Activated naive CD4-positive, alpha-beta T cell treated with anti-CD3 and anti-CD28 coated beads for 36 hours (primary cell): ENCODE measurements at regions not wholly inside any gene's neighbourhood (a gene's known extent, or its start where the extent isn't known, plus 50 kb on each side); places are given as distances from the start of the nearest gene placed in this dataset.

ENCODE experiments used
- CTCF ChIA-PET: fragments of 350-600 bp; sonication (Branson Sonifier 250); formaldehyde crosslinking; loops from one replicate; lab custom pipeline; 2021; ENCODE audit warnings: antibody characterized with exemption; lab: Charles Lee
- DNase-seq: peaks from one replicate; pipeline ENCODE4 v3.0.0-alpha.2; 2020
- H3K27ac Mint-ChIP-seq: one replicate; pipeline ENCODE4 v1.8.0; 2021; ENCODE audit warnings: mild to moderate bottlenecking, mixed read lengths
- H3K27me3 Mint-ChIP-seq: one replicate; pipeline ENCODE4 v1.8.0; 2021; ENCODE audit warnings: low read depth, mixed read lengths
- H3K36me3 Mint-ChIP-seq: one replicate; pipeline ENCODE4 v1.8.0; 2021; ENCODE audit warnings: low read depth, mixed read lengths
- H3K4me1 Mint-ChIP-seq: one replicate; pipeline ENCODE4 v1.8.0; 2021; ENCODE audit warnings: low read depth, mixed read lengths
- H3K4me3 Mint-ChIP-seq: one replicate; pipeline ENCODE4 v1.8.0; 2021; ENCODE audit warnings: mild to moderate bottlenecking, moderate library complexity, mixed read lengths
- H3K9me3 Mint-ChIP-seq: one replicate; pipeline ENCODE4 v1.8.0; 2021; ENCODE audit warnings: mixed read lengths
- intact Hi-C: fragments of 100-400 bp; cut with micrococcal nuclease; formaldehyde crosslinking; loops from one replicate; pipeline ENCODE4 v1.15.1; 2023

- Mint-ChIP-seq H3K9me3 (peaks cover 2% of the 10 kb centered on the region), H3K36me3 (no peaks in the 10 kb centered on the region), H3K27ac (no peak overlapping the region), H3K4me1 (no peaks in the 10 kb centered on the region), H3K4me3 (no peak overlapping the region), H3K27me3 (peaks cover 3% of the 10 kb centered on the region)
- DNase-seq = no peak
- CTCF ChIA-PET = no interaction called here
- intact Hi-C loops = no loop called here
Measured at GRCh38 chr9:113787871-113788270, 88.2 kb upstream of the ZNF618 start.

GRCh38 chr9:113788616-113789330 lies 87.3 kb upstream of the ZNF618 start:
- Mint-ChIP-seq H3K4me3 (no peak overlapping the region), H3K9me3 (peaks cover 2% of the 10 kb centered on the region), H3K36me3 (no peaks in the 10 kb centered on the region), H3K4me1 (no peaks in the 10 kb centered on the region), H3K27ac (no peak overlapping the region), H3K27me3 (peaks cover 3% of the 10 kb centered on the region)
- intact Hi-C loops = no loop called here
- DNase-seq = no peak
- CTCF ChIA-PET = no interaction called here

- intact Hi-C loops = no loop called here
- Mint-ChIP-seq H3K27me3 (peaks cover 3% of the 10 kb centered on the region), H3K4me1 (no peaks in the 10 kb centered on the region), H3K9me3 (peaks cover 2% of the 10 kb centered on the region), H3K4me3 (no peak overlapping the region), H3K27ac (no peak overlapping the region), H3K36me3 (no peaks in the 10 kb centered on the region)
- CTCF ChIA-PET = no interaction called here
- DNase-seq = no peak
Measured at GRCh38 chr9:113790093-113790492, 86.0 kb upstream of the ZNF618 start.

- H3K9me3 Mint-ChIP-seq = peaks cover 2% of the 10 kb centered on the region
- intact Hi-C loops = no loop called here
- CTCF ChIA-PET = no interaction called here
Measured at GRCh38 chr9:113793558-113793957, 82.6 kb upstream of the ZNF618 start.

GRCh38 chr9:113794721-113795120 lies 81.4 kb upstream of the ZNF618 start:
- intact Hi-C loops = no loop called here
- peaks cover 2% of the 10 kb centered on the region for H3K9me3 Mint-ChIP-seq

More at GRCh38 chr9:113793558-113793957, 82.6 kb upstream of the ZNF618 start:
- Mint-ChIP-seq H3K4me3 (no peak overlapping the region), H3K4me1 (no peaks in the 10 kb centered on the region), H3K27me3 (peaks cover 6% of the 10 kb centered on the region), H3K36me3 (no peaks in the 10 kb centered on the region), H3K27ac (no peak overlapping the region)
- DNase-seq = no peak

GRCh38 chr9:113795811-113796392 lies 80.2 kb upstream of the ZNF618 start:
- Mint-ChIP-seq H3K9me3 (peaks cover 2% of the 10 kb centered on the region), H3K36me3 (no peaks in the 10 kb centered on the region), H3K27ac (no peak overlapping the region), H3K27me3 (peaks cover 3% of the 10 kb centered on the region), H3K4me1 (no peaks in the 10 kb centered on the region), H3K4me3 (no peak overlapping the region)
- DNase-seq = no peak
- intact Hi-C loops = no loop called here
- CTCF ChIA-PET = no interaction called here

More at GRCh38 chr9:113794721-113795120, 81.4 kb upstream of the ZNF618 start:
- no peak overlapping the region for H3K4me3 Mint-ChIP-seq
- H3K27me3 Mint-ChIP-seq = peaks cover 6% of the 10 kb centered on the region
- H3K36me3 Mint-ChIP-seq = no peaks in the 10 kb centered on the region
- CTCF ChIA-PET = no interaction called here
- H3K4me1 Mint-ChIP-seq = no peaks in the 10 kb centered on the region
- no peak overlapping the region for H3K27ac Mint-ChIP-seq
- DNase-seq = no peak

- H3K27ac Mint-ChIP-seq = no peak overlapping the region
- intact Hi-C loops = no loop called here
- H3K36me3 Mint-ChIP-seq = no peaks in the 10 kb centered on the region
- peaks cover 3% of the 10 kb centered on the region for H3K27me3 Mint-ChIP-seq
- no peaks in the 10 kb centered on the region for H3K4me1 Mint-ChIP-seq
- CTCF ChIA-PET = no interaction called here
- H3K9me3 Mint-ChIP-seq = no peaks in the 10 kb centered on the region
- no peak overlapping the region for H3K4me3 Mint-ChIP-seq
- DNase-seq = no peak
Measured at GRCh38 chr9:113796646-113797426, 79.3 kb upstream of the ZNF618 start.

- Mint-ChIP-seq H3K4me3 (no peak overlapping the region), H3K9me3 (no peaks in the 10 kb centered on the region), H3K27ac (no peak overlapping the region), H3K36me3 (no peaks in the 10 kb centered on the region), H3K27me3 (peaks cover 3% of the 10 kb centered on the region), H3K4me1 (no peaks in the 10 kb centered on the region)
- CTCF ChIA-PET = interaction anchor here (2.1 kb wide), 1 partner anchor 11 kb away, joined by 4 read pairs; no protein-coding TSS in a partner anchor
- no peak for DNase-seq
- intact Hi-C loops = no loop called here
Measured at GRCh38 chr9:113798062-113799030, 77.8 kb upstream of the ZNF618 start.

- intact Hi-C loops = loop anchor here (10.0 kb wide), 1 partner anchor 235 kb away; no protein-coding TSS in a partner anchor
- Mint-ChIP-seq H3K4me1 (no peaks in the 10 kb centered on the region), H3K27ac (no peak overlapping the region), H3K9me3 (no peaks in the 10 kb centered on the region), H3K4me3 (no peak overlapping the region), H3K36me3 (no peaks in the 10 kb centered on the region), H3K27me3 (peaks cover 3% of the 10 kb centered on the region)
- DNase-seq = no peak
- CTCF ChIA-PET = interaction anchor here (0.9 to 2.1 kb wide), 2 partner anchors 9 to 283 kb away, joined by 4 read pairs; no protein-coding TSS in a partner anchor
Measured at GRCh38 chr9:113800276-113800675, 75.8 kb upstream of the ZNF618 start.

- DNase-seq = no peak
- H3K27me3 Mint-ChIP-seq = peaks cover 3% of the 10 kb centered on the region
- CTCF ChIA-PET = no interaction called here
Measured at GRCh38 chr9:113803811-113804589, 72.1 kb upstream of the ZNF618 start.

GRCh38 chr9:113805486-113806132 lies 70.5 kb upstream of the ZNF618 start:
- H3K9me3 Mint-ChIP-seq = no peaks in the 10 kb centered on the region

More at GRCh38 chr9:113803811-113804589, 72.1 kb upstream of the ZNF618 start:
- Mint-ChIP-seq H3K4me1 (no peaks in the 10 kb centered on the region), H3K9me3 (no peaks in the 10 kb centered on the region), H3K36me3 (no peaks in the 10 kb centered on the region), H3K4me3 (no peak overlapping the region), H3K27ac (no peak overlapping the region)
- intact Hi-C loops = loop anchor here (10.0 kb wide), 1 partner anchor 231 kb away; no protein-coding TSS in a partner anchor

More at GRCh38 chr9:113805486-113806132, 70.5 kb upstream of the ZNF618 start:
- no peak for DNase-seq
- H3K4me3 Mint-ChIP-seq = no peak overlapping the region
- CTCF ChIA-PET = interaction anchor here (3.0 kb wide), 1 partner anchor 71 kb away, joined by 12 read pairs; the partner anchor contains the start of gene ZNF618
- intact Hi-C loops = loop anchor here (10.0 kb wide), 1 partner anchor 229 kb away; no protein-coding TSS in a partner anchor
- H3K36me3 Mint-ChIP-seq = no peaks in the 10 kb centered on the region
- H3K27me3 Mint-ChIP-seq = peaks cover 4% of the 10 kb centered on the region
- H3K4me1 Mint-ChIP-seq = no peaks in the 10 kb centered on the region
- no peak overlapping the region for H3K27ac Mint-ChIP-seq
